ENCODE measurements at regions not wholly inside any gene's neighbourhood (a gene's known extent, or its start where the extent isn't known, plus 50 kb on each side); places are given as distances from the start of the nearest gene placed in this dataset.
A peak's percentile ranks its signal among the peaks of the same experiment; 100 is the strongest.

- Histone ChIP-seq H2BK12ac (ENCODE audit: low read length) (no peak overlapping the region), H2AK5ac (ENCODE audit: low read depth, low read length) (no peak overlapping the region), H3K4me2 (ENCODE audit: insufficient read depth, low read length, poor library complexity, severe bottlenecking) (no peak overlapping the region), H2BK120ac (ENCODE audit: low read depth, low read length) (no peak overlapping the region), H3K9ac (ENCODE audit: low read depth, low read length, poor library complexity) (no peak overlapping the region), H4K8ac (ENCODE audit: low read depth, low read length) (no peak overlapping the region), H4K91ac (ENCODE audit: low read depth, low read length, poor library complexity) (no peak overlapping the region), H3K36me3 (replicated peaks in 1 of 2; ENCODE audit: control insufficient read depth in 2 of 2, insufficient read depth in 2 of 2, low read length in 2 of 2) (no peaks in the 10 kb centered on the region), H3K9me3 (replicated peaks in 1 of 2; ENCODE audit: control insufficient read depth in 2 of 2, insufficient read depth in 1 of 2, low read depth in 1 of 2, low read length in 2 of 2) (no peaks in the 10 kb centered on the region), H3K4me3 (ENCODE audit: low read length in 2 of 2) (no peak overlapping the region), H2BK5ac (ENCODE audit: low read length) (no peak overlapping the region), H3K14ac (ENCODE audit: low read length) (no peak overlapping the region), H3K18ac (ENCODE audit: low read length) (no peak overlapping the region), H3K27me3 (ENCODE audit: control insufficient read depth in 3 of 3, insufficient read depth in 3 of 3, low read depth in 1 of 3, low read length in 3 of 3) (no peaks in the 10 kb centered on the region), H3K4me1 (ENCODE audit: control insufficient read depth in 2 of 2, insufficient read depth in 1 of 2, low read depth in 1 of 2, low read length in 2 of 2) (peaks cover 0 to 2% of the 10 kb centered on the region in 2 donors), H3K27ac (replicated peaks; ENCODE audit: low read length) (no peak overlapping the region), H3K79me1 (ENCODE audit: low read depth, low read length) (no peaks in the 10 kb centered on the region), H3K4ac (ENCODE audit: low read length) (no peak overlapping the region), H2AFZ (ENCODE audit: low read length) (no peak overlapping the region), H3K23ac (ENCODE audit: low read depth, low read length, poor library complexity) (no peak overlapping the region), H2BK15ac (ENCODE audit: low read length) (no peak overlapping the region)
- no CpG with 5 or more reads among the region's 5 CpGs for WGBS, 2 donors (ENCODE audit: extremely low coverage in 2 of 2, insufficient read length in 2 of 2, insufficient replicate concordance in 1 of 2)
- no peak for DNase-seq (ENCODE audit: low spot score)
These were observed 86.1 kb upstream of the NFIB start for GRCh38 chr9:14399756-14400657.

GRCh38 chr9:14398473-14398872 lies 84.5 kb upstream of the NFIB start:
- Histone ChIP-seq H3K23ac (ENCODE audit: low read depth, low read length, poor library complexity) (no peak overlapping the region), H4K91ac (ENCODE audit: low read depth, low read length, poor library complexity) (no peak overlapping the region), H3K4ac (ENCODE audit: low read length) (no peak overlapping the region), H3K27ac (replicated peaks; ENCODE audit: low read length) (no peak overlapping the region), H2BK12ac (ENCODE audit: low read length) (no peak overlapping the region), H3K18ac (ENCODE audit: low read length) (no peak overlapping the region), H2BK5ac (ENCODE audit: low read length) (no peak overlapping the region), H3K14ac (ENCODE audit: low read length) (no peak overlapping the region), H4K8ac (ENCODE audit: low read depth, low read length) (no peak overlapping the region), H3K4me2 (ENCODE audit: insufficient read depth, low read length, poor library complexity, severe bottlenecking) (no peak overlapping the region), H3K9me3 (replicated peaks in 1 of 2; ENCODE audit: control insufficient read depth in 2 of 2, insufficient read depth in 1 of 2, low read depth in 1 of 2, low read length in 2 of 2) (peaks cover 0 to 8% of the 10 kb centered on the region in 2 donors), H3K36me3 (replicated peaks in 1 of 2; ENCODE audit: control insufficient read depth in 2 of 2, insufficient read depth in 2 of 2, low read length in 2 of 2) (no peaks in the 10 kb centered on the region), H3K9ac (ENCODE audit: low read depth, low read length, poor library complexity) (no peak overlapping the region), H3K4me1 (ENCODE audit: control insufficient read depth in 2 of 2, insufficient read depth in 1 of 2, low read depth in 1 of 2, low read length in 2 of 2) (peaks cover 0 to 2% of the 10 kb centered on the region in 2 donors), H2BK15ac (ENCODE audit: low read length) (no peak overlapping the region), H3K27me3 (ENCODE audit: control insufficient read depth in 3 of 3, insufficient read depth in 3 of 3, low read depth in 1 of 3, low read length in 3 of 3) (no peaks in the 10 kb centered on the region), H3K79me1 (ENCODE audit: low read depth, low read length) (no peaks in the 10 kb centered on the region), H3K4me3 (ENCODE audit: low read length in 2 of 2) (no peak overlapping the region), H2AFZ (ENCODE audit: low read length) (peak overlapping the region; percentile 33), H2AK5ac (ENCODE audit: low read depth, low read length) (no peak overlapping the region), H2BK120ac (ENCODE audit: low read depth, low read length) (no peak overlapping the region)
- no peak for DNase-seq (ENCODE audit: low spot score)
- WGBS, 2 donors (ENCODE audit: extremely low coverage in 2 of 2, insufficient read length in 2 of 2, insufficient replicate concordance in 1 of 2) = no CpG with 5 or more reads among the region's 8 CpGs

DNA sequence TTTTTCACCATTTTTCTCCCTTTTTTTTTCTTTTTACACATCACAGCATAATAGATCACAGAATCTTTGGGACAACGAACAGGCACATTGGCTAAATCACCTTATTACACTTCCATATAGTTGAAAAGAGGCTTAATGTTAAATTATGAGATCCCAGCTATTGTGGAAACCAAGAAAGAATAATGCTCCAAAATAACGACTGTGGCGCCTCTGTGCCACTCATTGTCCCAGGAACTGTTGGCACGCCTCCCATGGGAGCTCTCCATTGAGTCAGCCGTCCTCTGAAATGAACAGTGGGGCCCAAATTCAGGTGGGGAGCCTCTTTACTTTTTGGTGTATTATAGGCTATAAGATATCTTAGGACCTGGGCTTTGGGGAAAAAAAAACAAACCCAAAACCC lies 82.2 kb upstream of the NFIB start:
- Histone ChIP-seq H3K4ac (ENCODE audit: low read length) (no peak overlapping the region), H3K9ac (ENCODE audit: low read depth, low read length, poor library complexity) (no peak overlapping the region), H3K14ac (ENCODE audit: low read length) (no peak overlapping the region), H3K27me3 (ENCODE audit: control insufficient read depth in 3 of 3, insufficient read depth in 3 of 3, low read depth in 1 of 3, low read length in 3 of 3) (no peaks in the 10 kb centered on the region), H3K18ac (ENCODE audit: low read length) (no peak overlapping the region), H3K4me1 (ENCODE audit: control insufficient read depth in 2 of 2, insufficient read depth in 1 of 2, low read depth in 1 of 2, low read length in 2 of 2) (peaks cover 0 to 2% of the 10 kb centered on the region in 2 donors), H4K8ac (ENCODE audit: low read depth, low read length) (no peak overlapping the region), H2BK12ac (ENCODE audit: low read length) (no peak overlapping the region), H3K4me3 (ENCODE audit: low read length in 2 of 2) (no peak overlapping the region), H3K23ac (ENCODE audit: low read depth, low read length, poor library complexity) (no peak overlapping the region), H3K9me3 (replicated peaks in 1 of 2; ENCODE audit: control insufficient read depth in 2 of 2, insufficient read depth in 1 of 2, low read depth in 1 of 2, low read length in 2 of 2) (peaks cover 0 to 12% of the 10 kb centered on the region in 2 donors), H3K27ac (replicated peaks; ENCODE audit: low read length) (no peak overlapping the region), H4K91ac (ENCODE audit: low read depth, low read length, poor library complexity) (no peak overlapping the region), H2BK5ac (ENCODE audit: low read length) (no peak overlapping the region), H3K79me1 (ENCODE audit: low read depth, low read length) (no peaks in the 10 kb centered on the region), H2AFZ (ENCODE audit: low read length) (no peak overlapping the region), H2BK15ac (ENCODE audit: low read length) (no peak overlapping the region), H3K4me2 (ENCODE audit: insufficient read depth, low read length, poor library complexity, severe bottlenecking) (no peak overlapping the region), H2AK5ac (ENCODE audit: low read depth, low read length) (no peak overlapping the region), H3K36me3 (replicated peaks in 1 of 2; ENCODE audit: control insufficient read depth in 2 of 2, insufficient read depth in 2 of 2, low read length in 2 of 2) (no peaks in the 10 kb centered on the region), H2BK120ac (ENCODE audit: low read depth, low read length) (no peak overlapping the region)
- no CpG with 5 or more reads among the region's 5 CpGs for WGBS, 2 donors (ENCODE audit: extremely low coverage in 2 of 2, insufficient read length in 2 of 2, insufficient replicate concordance in 1 of 2)
- no peak for DNase-seq (ENCODE audit: low spot score)

- no peak overlapping the region for H4K91ac ChIP-seq (ENCODE audit: low read depth, low read length, poor library complexity)
- H2BK12ac ChIP-seq (ENCODE audit: low read length) = no peak overlapping the region
- H3K14ac ChIP-seq (ENCODE audit: low read length) = no peak overlapping the region
- no peak overlapping the region for H3K4me3 ChIP-seq (ENCODE audit: low read length in 2 of 2)
- H3K23ac ChIP-seq (ENCODE audit: low read depth, low read length, poor library complexity) = no peak overlapping the region
- no peak overlapping the region for H2BK120ac ChIP-seq (ENCODE audit: low read depth, low read length)
- DNase-seq (ENCODE audit: low spot score) = no peak
- H4K8ac ChIP-seq (ENCODE audit: low read depth, low read length) = no peak overlapping the region
- WGBS, 2 donors (ENCODE audit: extremely low coverage in 2 of 2, insufficient read length in 2 of 2, insufficient replicate concordance in 1 of 2) = 100% methylated on average over 2 of the region's 11 CpGs; no CpG with 5 or more reads in 1 of the 2 donors
- H3K9me3 ChIP-seq (replicated peaks in 1 of 2; ENCODE audit: control insufficient read depth in 2 of 2, insufficient read depth in 1 of 2, low read depth in 1 of 2, low read length in 2 of 2) = peaks cover 0 to 12% of the 10 kb centered on the region in 2 donors
- no peaks in the 10 kb centered on the region for H3K4me1 ChIP-seq (ENCODE audit: control insufficient read depth in 2 of 2, insufficient read depth in 1 of 2, low read depth in 1 of 2, low read length in 2 of 2)
- H3K36me3 ChIP-seq (replicated peaks in 1 of 2; ENCODE audit: control insufficient read depth in 2 of 2, insufficient read depth in 2 of 2, low read length in 2 of 2) = no peaks in the 10 kb centered on the region
- no peak overlapping the region for H3K4ac ChIP-seq (ENCODE audit: low read length)
- no peaks in the 10 kb centered on the region for H3K27me3 ChIP-seq (ENCODE audit: control insufficient read depth in 3 of 3, insufficient read depth in 3 of 3, low read depth in 1 of 3, low read length in 3 of 3)
- H3K18ac ChIP-seq (ENCODE audit: low read length) = no peak overlapping the region
- H2AFZ ChIP-seq (ENCODE audit: low read length) = no peak overlapping the region
- no peak overlapping the region for H3K27ac ChIP-seq (replicated peaks; ENCODE audit: low read length)
- H2AK5ac ChIP-seq (ENCODE audit: low read depth, low read length) = no peak overlapping the region
- H2BK15ac ChIP-seq (ENCODE audit: low read length) = no peak overlapping the region
- no peak overlapping the region for H2BK5ac ChIP-seq (ENCODE audit: low read length)
- H3K79me1 ChIP-seq (ENCODE audit: low read depth, low read length) = no peaks in the 10 kb centered on the region
- H3K4me2 ChIP-seq (ENCODE audit: insufficient read depth, low read length, poor library complexity, severe bottlenecking) = no peak overlapping the region
- H3K9ac ChIP-seq (ENCODE audit: low read depth, low read length, poor library complexity) = no peak overlapping the region
These were observed 81.6 kb upstream of the NFIB start for GRCh38 chr9:14395317-14396082.
